ENCODE measurements at regions not wholly inside any gene's neighbourhood (a gene's known extent, or its start where the extent isn't known, plus 50 kb on each side); places are given as distances from the start of the nearest gene placed in this dataset.
A peak's percentile ranks its signal among the peaks of the same experiment; 100 is the strongest.

- no peaks in the 10 kb centered on the region for H3K4me1 ChIP-seq (ENCODE audit: insufficient read depth, low read length)
- H3K27ac ChIP-seq (ENCODE audit: extremely low read length, insufficient read depth, low read length) = no peak overlapping the region
- no peak overlapping the region for H3K9ac ChIP-seq (ENCODE audit: insufficient read depth, low read depth, low read length)
- ATAC-seq (no peak), DNase-seq (ENCODE audit: low spot score) (no peak), FAIRE-seq (no peak)
- no TSS peak for BruUV-seq (replicated peaks)
- no peaks in the 10 kb centered on the region for H3K79me2 ChIP-seq (ENCODE audit: insufficient read depth, low read length)
- no peak overlapping the region for H2AFZ ChIP-seq (ENCODE audit: low read length)
- intact Hi-C loops (cut with micrococcal nuclease; ENCODE audit: unreplicated experiment) (no loop called here), in situ Hi-C loops (cut with HindIII; ENCODE audit: extremely low pct_ligation_motif_present, low pct_unique_long_range_greater_than_20kb) (no loop called here)
- no peaks in the 10 kb centered on the region for H3K27me3 ChIP-seq (ENCODE audit: control insufficient read depth in 1 of 2, insufficient read depth in 2 of 2, low read length in 2 of 2)
- peaks cover 51% of the 10 kb centered on the region for H3K9me3 ChIP-seq (ENCODE audit: low read length)
- TF ChIP-seq CTCF (CRISPR knock-in tag; IDR thresholded peaks at IDR 0.05) (no peak), CEBPG (CRISPR knock-in tag; IDR thresholded peaks at IDR 0.05) (no peak), NR3C1 (CRISPR knock-in tag; IDR thresholded peaks at IDR 0.05) (no peak), FOXM1 (CRISPR knock-in tag; IDR thresholded peaks at IDR 0.05) (no peak), MAFK (conservative IDR thresholded peaks at IDR 0.05 in 1 of 2, IDR thresholded peaks at IDR 0.05 in 1 of 2; ENCODE audit: low read length in 2 of 2) (peak; percentile 13 to 69; a peak in 2 of 4 replicates), MXD4 (CRISPR knock-in tag; IDR thresholded peaks at IDR 0.05) (no peak), MAFF (IDR thresholded peaks at IDR 0.05; ENCODE audit: low read depth, low read length) (peak; percentile 37; the same call in 1 of the 2 replicates), ZNF749 (CRISPR knock-in tag; IDR thresholded peaks at IDR 0.05; ENCODE audit: borderline replicate concordance) (no peak), JUND (CRISPR knock-in tag; IDR thresholded peaks at IDR 0.05) (no peak), SMAD1 (CRISPR knock-in tag; IDR thresholded peaks at IDR 0.05; ENCODE audit: borderline replicate concordance, low read depth) (no peak), SP5 (CRISPR knock-in tag; IDR thresholded peaks at IDR 0.05; ENCODE audit: borderline replicate concordance, low read depth) (no peak), TCF12 (IDR thresholded peaks at IDR 0.05) (no peak), TCF12 (CRISPR knock-in tag; IDR thresholded peaks at IDR 0.05) (no peak)
- TF ChIP-seq, protein P1, sequence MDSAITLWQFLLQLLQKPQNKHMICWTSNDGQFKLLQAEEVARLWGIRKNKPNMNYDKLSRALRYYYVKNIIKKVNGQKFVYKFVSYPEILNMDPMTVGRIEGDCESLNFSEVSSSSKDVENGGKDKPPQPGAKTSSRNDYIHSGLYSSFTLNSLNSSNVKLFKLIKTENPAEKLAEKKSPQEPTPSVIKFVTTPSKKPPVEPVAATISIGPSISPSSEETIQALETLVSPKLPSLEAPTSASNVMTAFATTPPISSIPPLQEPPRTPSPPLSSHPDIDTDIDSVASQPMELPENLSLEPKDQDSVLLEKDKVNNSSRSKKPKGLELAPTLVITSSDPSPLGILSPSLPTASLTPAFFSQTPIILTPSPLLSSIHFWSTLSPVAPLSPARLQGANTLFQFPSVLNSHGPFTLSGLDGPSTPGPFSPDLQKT (CRISPR knock-in tag; IDR thresholded peaks at IDR 0.05; ENCODE audit: borderline replicate concordance) = no peak
- TF ChIP-seq, protein P2, sequence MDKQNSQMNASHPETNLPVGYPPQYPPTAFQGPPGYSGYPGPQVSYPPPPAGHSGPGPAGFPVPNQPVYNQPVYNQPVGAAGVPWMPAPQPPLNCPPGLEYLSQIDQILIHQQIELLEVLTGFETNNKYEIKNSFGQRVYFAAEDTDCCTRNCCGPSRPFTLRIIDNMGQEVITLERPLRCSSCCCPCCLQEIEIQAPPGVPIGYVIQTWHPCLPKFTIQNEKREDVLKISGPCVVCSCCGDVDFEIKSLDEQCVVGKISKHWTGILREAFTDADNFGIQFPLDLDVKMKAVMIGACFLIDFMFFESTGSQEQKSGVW (CRISPR knock-in tag; IDR thresholded peaks at IDR 0.05; ENCODE audit: borderline replicate concordance) = no peak
- TF ChIP-seq, protein P3, sequence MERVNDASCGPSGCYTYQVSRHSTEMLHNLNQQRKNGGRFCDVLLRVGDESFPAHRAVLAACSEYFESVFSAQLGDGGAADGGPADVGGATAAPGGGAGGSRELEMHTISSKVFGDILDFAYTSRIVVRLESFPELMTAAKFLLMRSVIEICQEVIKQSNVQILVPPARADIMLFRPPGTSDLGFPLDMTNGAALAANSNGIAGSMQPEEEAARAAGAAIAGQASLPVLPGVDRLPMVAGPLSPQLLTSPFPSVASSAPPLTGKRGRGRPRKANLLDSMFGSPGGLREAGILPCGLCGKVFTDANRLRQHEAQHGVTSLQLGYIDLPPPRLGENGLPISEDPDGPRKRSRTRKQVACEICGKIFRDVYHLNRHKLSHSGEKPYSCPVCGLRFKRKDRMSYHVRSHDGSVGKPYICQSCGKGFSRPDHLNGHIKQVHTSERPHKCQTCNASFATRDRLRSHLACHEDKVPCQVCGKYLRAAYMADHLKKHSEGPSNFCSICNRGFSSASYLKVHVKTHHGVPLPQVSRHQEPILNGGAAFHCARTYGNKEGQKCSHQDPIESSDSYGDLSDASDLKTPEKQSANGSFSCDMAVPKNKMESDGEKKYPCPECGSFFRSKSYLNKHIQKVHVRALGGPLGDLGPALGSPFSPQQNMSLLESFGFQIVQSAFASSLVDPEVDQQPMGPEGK (CRISPR knock-in tag; IDR thresholded peaks at IDR 0.05) = no peak
- CTCF ChIA-PET (ENCODE audit: low intra/inter-chr PET ratio, low total read pairs) = no interaction called here
- no peak overlapping the region for H3K4me2 ChIP-seq (ENCODE audit: low read depth, low read length)
- no peak overlapping the region for H3K4me3 ChIP-seq (replicated peaks in 1 of 3; ENCODE audit: insufficient read depth in 1 of 3, low read depth in 2 of 3, low read length in 3 of 3)
- H3K36me3 ChIP-seq (replicated peaks in 1 of 2; ENCODE audit: control insufficient read depth in 1 of 2, insufficient read depth in 2 of 2, low read length in 2 of 2) = no peaks in the 10 kb centered on the region
- POLR2A ChIA-PET = no interaction called here
- 1% methylated on average over 2 of the region's 2 CpGs for WGBS (ENCODE audit: low lambda C conversion rate)
- no peaks in the 10 kb centered on the region for H4K20me1 ChIP-seq (ENCODE audit: insufficient read depth, low read length)
Measured at GRCh38 chr2:22454826-22455485, 930.0 kb upstream of the KLHL29 start.

Data from HepG2 (cell line).